ENCODE measurements at regions not wholly inside any gene's neighbourhood (a gene's known extent, or its start where the extent isn't known, plus 50 kb on each side); places are given as distances from the start of the nearest gene placed in this dataset.
"Not testable (repeated sequence)": the region's sequence is repeated elsewhere in the genome, so short reads cannot be mapped to it uniquely, and the experiment has no call there.

GRCh38 chrX:23061116-23061515 is 61.4 kb downstream of the DDX53 start:
- DNase-seq: no peak
- no peaks in the 10 kb centered on the region for H3K36me3 ChIP-seq (ENCODE audit: control insufficient read depth, insufficient read depth, low read length)
- H3K27me3 ChIP-seq (ENCODE audit: control insufficient read depth, insufficient read depth, low read length): peaks cover 2% of the 10 kb centered on the region
- H3K4me3 ChIP-seq (ENCODE audit: low read length): no peak overlapping the region
- no peak overlapping the region for H3K27ac ChIP-seq (ENCODE audit: low read length)
- 100% methylated on average over 1 of the region's 3 CpGs for WGBS (ENCODE audit: insufficient coverage)
- H3K9me3 ChIP-seq (replicated peaks; ENCODE audit: control insufficient read depth, low read depth, low read length): no peaks in the 10 kb centered on the region
- H3K4me1 ChIP-seq (ENCODE audit: control insufficient read depth, insufficient read depth, low read length): no peaks in the 10 kb centered on the region

- DNase-seq: no peak
- Histone ChIP-seq H3K36me3 (ENCODE audit: control insufficient read depth, insufficient read depth, low read length) (no peaks in the 10 kb centered on the region), H3K27ac (ENCODE audit: low read length) (no peak overlapping the region), H3K4me3 (ENCODE audit: low read length) (no peak overlapping the region), H3K9me3 (replicated peaks; ENCODE audit: control insufficient read depth, low read depth, low read length) (no peaks in the 10 kb centered on the region), H3K27me3 (ENCODE audit: control insufficient read depth, insufficient read depth, low read length) (peaks cover 2% of the 10 kb centered on the region), H3K4me1 (ENCODE audit: control insufficient read depth, insufficient read depth, low read length) (no peaks in the 10 kb centered on the region)
- 67% methylated on average over 1 of the region's 3 CpGs for WGBS (ENCODE audit: insufficient coverage)
Observed at GRCh38 chrX:23062359-23062758, 62.6 kb downstream of the DDX53 start.

- H3K9me3 ChIP-seq (replicated peaks; ENCODE audit: control insufficient read depth, low read depth, low read length): peaks cover 9% of the 10 kb centered on the region
- no peaks in the 10 kb centered on the region for H3K4me1 ChIP-seq (ENCODE audit: control insufficient read depth, insufficient read depth, low read length)
- no peak overlapping the region for H3K27ac ChIP-seq (ENCODE audit: low read length)
- WGBS (ENCODE audit: insufficient coverage): no CpG with 5 or more reads among the region's 5 CpGs
- H3K36me3 ChIP-seq (ENCODE audit: control insufficient read depth, insufficient read depth, low read length): no peaks in the 10 kb centered on the region
- DNase-seq: no peak
- no peak overlapping the region for H3K4me3 ChIP-seq (ENCODE audit: low read length)
- no peaks in the 10 kb centered on the region for H3K27me3 ChIP-seq (ENCODE audit: control insufficient read depth, insufficient read depth, low read length)
Observed at GRCh38 chrX:23066588-23067281, 67.0 kb downstream of the DDX53 start.

GRCh38 chrX:23075461-23075860 is 75.7 kb downstream of the DDX53 start:
- not testable (repeated sequence) for H3K36me3 ChIP-seq (ENCODE audit: control insufficient read depth, insufficient read depth, low read length); H3K4me3 ChIP-seq (ENCODE audit: low read length); H3K4me1 ChIP-seq (ENCODE audit: control insufficient read depth, insufficient read depth, low read length); DNase-seq; H3K9me3 ChIP-seq (replicated peaks; ENCODE audit: control insufficient read depth, low read depth, low read length); H3K27ac ChIP-seq (ENCODE audit: low read length); H3K27me3 ChIP-seq (ENCODE audit: control insufficient read depth, insufficient read depth, low read length)
- WGBS (ENCODE audit: insufficient coverage): 93% methylated on average over 8 of the region's 21 CpGs

GRCh38 chrX:23079347-23079746 is 79.6 kb downstream of the DDX53 start:
- Histone ChIP-seq H3K9me3 (replicated peaks; ENCODE audit: control insufficient read depth, low read depth, low read length) (no peaks in the 10 kb centered on the region), H3K27me3 (ENCODE audit: control insufficient read depth, insufficient read depth, low read length) (no peaks in the 10 kb centered on the region), H3K4me1 (ENCODE audit: control insufficient read depth, insufficient read depth, low read length) (no peaks in the 10 kb centered on the region), H3K27ac (ENCODE audit: low read length) (no peak overlapping the region), H3K4me3 (ENCODE audit: low read length) (no peak overlapping the region), H3K36me3 (ENCODE audit: control insufficient read depth, insufficient read depth, low read length) (no peaks in the 10 kb centered on the region)
- no CpG with 5 or more reads among the region's 1 CpG for WGBS (ENCODE audit: insufficient coverage)
- no peak for DNase-seq

GRCh38 chrX:23100826-23101225 is 101.1 kb downstream of the DDX53 start:
- Histone ChIP-seq H3K4me3 (ENCODE audit: low read length) (no peak overlapping the region), H3K9me3 (replicated peaks; ENCODE audit: control insufficient read depth, low read depth, low read length) (peaks cover 2% of the 10 kb centered on the region), H3K27me3 (ENCODE audit: control insufficient read depth, insufficient read depth, low read length) (peaks cover 6% of the 10 kb centered on the region), H3K4me1 (ENCODE audit: control insufficient read depth, insufficient read depth, low read length) (no peaks in the 10 kb centered on the region), H3K27ac (ENCODE audit: low read length) (no peak overlapping the region), H3K36me3 (ENCODE audit: control insufficient read depth, insufficient read depth, low read length) (no peaks in the 10 kb centered on the region)
- no peak for DNase-seq
- no CpG with 5 or more reads among the region's 6 CpGs for WGBS (ENCODE audit: insufficient coverage)

GRCh38 chrX:23103546-23103945 is 103.8 kb downstream of the DDX53 start:
- H3K27me3 ChIP-seq (ENCODE audit: control insufficient read depth, insufficient read depth, low read length): peaks cover 6% of the 10 kb centered on the region
- no peak overlapping the region for H3K27ac ChIP-seq (ENCODE audit: low read length)
- H3K36me3 ChIP-seq (ENCODE audit: control insufficient read depth, insufficient read depth, low read length): no peaks in the 10 kb centered on the region
- H3K4me3 ChIP-seq (ENCODE audit: low read length): no peak overlapping the region
- peaks cover 2% of the 10 kb centered on the region for H3K9me3 ChIP-seq (replicated peaks; ENCODE audit: control insufficient read depth, low read depth, low read length)
- WGBS (ENCODE audit: insufficient coverage): 58% methylated on average over 2 of the region's 4 CpGs
- DNase-seq: no peak
- no peaks in the 10 kb centered on the region for H3K4me1 ChIP-seq (ENCODE audit: control insufficient read depth, insufficient read depth, low read length)

GRCh38 chrX:23114241-23114640 is 114.5 kb downstream of the DDX53 start:
- peak; percentile 41 for DNase-seq
- H3K36me3 ChIP-seq (ENCODE audit: control insufficient read depth, insufficient read depth, low read length): no peaks in the 10 kb centered on the region
- H3K27ac ChIP-seq (ENCODE audit: low read length): no peak overlapping the region
- no peak overlapping the region for H3K4me3 ChIP-seq (ENCODE audit: low read length)
- 100% methylated on average over 3 of the region's 11 CpGs for WGBS (ENCODE audit: insufficient coverage)
- H3K4me1 ChIP-seq (ENCODE audit: control insufficient read depth, insufficient read depth, low read length): no peaks in the 10 kb centered on the region
- peaks cover 3% of the 10 kb centered on the region for H3K27me3 ChIP-seq (ENCODE audit: control insufficient read depth, insufficient read depth, low read length)
- H3K9me3 ChIP-seq (replicated peaks; ENCODE audit: control insufficient read depth, low read depth, low read length): no peaks in the 10 kb centered on the region

GRCh38 chrX:23115651-23116050 is 115.9 kb downstream of the DDX53 start:
- no CpG with 5 or more reads among the region's 1 CpG for WGBS (ENCODE audit: insufficient coverage)
- H3K4me1 ChIP-seq (ENCODE audit: control insufficient read depth, insufficient read depth, low read length): no peaks in the 10 kb centered on the region
- H3K27me3 ChIP-seq (ENCODE audit: control insufficient read depth, insufficient read depth, low read length): peaks cover 3% of the 10 kb centered on the region
- no peaks in the 10 kb centered on the region for H3K36me3 ChIP-seq (ENCODE audit: control insufficient read depth, insufficient read depth, low read length)
- no peaks in the 10 kb centered on the region for H3K9me3 ChIP-seq (replicated peaks; ENCODE audit: control insufficient read depth, low read depth, low read length)
- H3K27ac ChIP-seq (ENCODE audit: low read length): no peak overlapping the region
- H3K4me3 ChIP-seq (ENCODE audit: low read length): no peak overlapping the region
- DNase-seq: peak; percentile 51

- no CpG with 5 or more reads among the region's 2 CpGs for WGBS (ENCODE audit: insufficient coverage)
Observed at GRCh38 chrX:23118163-23118562, 118.4 kb downstream of the DDX53 start.

More at GRCh38 chrX:23118163-23118562, 118.4 kb downstream of the DDX53 start:
- no peaks in the 10 kb centered on the region for H3K9me3 ChIP-seq (replicated peaks; ENCODE audit: control insufficient read depth, low read depth, low read length)
- H3K27me3 ChIP-seq (ENCODE audit: control insufficient read depth, insufficient read depth, low read length): peaks cover 3% of the 10 kb centered on the region
- no peaks in the 10 kb centered on the region for H3K4me1 ChIP-seq (ENCODE audit: control insufficient read depth, insufficient read depth, low read length)
- no peak overlapping the region for H3K4me3 ChIP-seq (ENCODE audit: low read length)
- DNase-seq: no peak
- H3K36me3 ChIP-seq (ENCODE audit: control insufficient read depth, insufficient read depth, low read length): no peaks in the 10 kb centered on the region
- no peak overlapping the region for H3K27ac ChIP-seq (ENCODE audit: low read length)

Measured in muscle of leg (tissue), 3 donors.